ENCODE measurements at regions not wholly inside any gene's neighbourhood (a gene's known extent, or its start where the extent isn't known, plus 50 kb on each side); places are given as distances from the start of the nearest gene placed in this dataset.
"Not testable (repeated sequence)": the region's sequence is repeated elsewhere in the genome, so short reads cannot be mapped to it uniquely, and the experiment has no call there.

DNA sequence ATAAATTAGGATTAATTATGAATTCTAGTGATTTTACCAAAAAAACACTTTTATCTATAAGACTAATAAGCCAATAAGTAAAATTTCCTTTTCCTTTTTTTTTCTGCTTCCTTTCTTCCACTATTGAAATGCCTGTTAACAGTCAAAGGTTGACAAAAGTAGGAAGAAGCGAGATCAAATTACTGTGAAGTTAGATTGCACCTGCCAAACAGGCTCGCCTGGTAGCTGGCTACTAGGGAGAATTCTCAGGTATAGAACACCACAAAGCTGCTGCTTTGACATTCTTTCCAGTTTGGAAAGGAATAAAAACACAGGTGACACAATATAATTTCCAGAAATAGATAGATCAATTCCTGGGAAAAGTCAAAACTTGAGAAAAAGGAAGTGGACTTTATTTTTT, 749.0 kb downstream of the NSUN3 start:
- 0 out of 2 replicates have a peak, but pooled peaks cover 3% of the 10 kb centered on the region for H3K4me1 ChIP-seq (ENCODE audit: insufficient read depth, low read length)
- H3K9ac ChIP-seq (ENCODE audit: low read length), result no peak overlapping the region
- H2AFZ ChIP-seq (ENCODE audit: low read length), result no peak overlapping the region
- DNase-seq (peak; percentile 63), ATAC-seq (no peak)
- H3K9me3 ChIP-seq (ENCODE audit: low read length), result no peaks in the 10 kb centered on the region
- no peak overlapping the region for H3K27ac ChIP-seq (ENCODE audit: low read length)
- no peaks in the 10 kb centered on the region for H3K79me2 ChIP-seq (ENCODE audit: low read length)
- ChIA-PET CTCF (no interaction called here), POLR2A (ENCODE audit: unreplicated experiment) (no interaction called here)
- H3K4me3 ChIP-seq (ENCODE audit: low read length), result no peak overlapping the region
- TF ChIP-seq, protein P1, sequence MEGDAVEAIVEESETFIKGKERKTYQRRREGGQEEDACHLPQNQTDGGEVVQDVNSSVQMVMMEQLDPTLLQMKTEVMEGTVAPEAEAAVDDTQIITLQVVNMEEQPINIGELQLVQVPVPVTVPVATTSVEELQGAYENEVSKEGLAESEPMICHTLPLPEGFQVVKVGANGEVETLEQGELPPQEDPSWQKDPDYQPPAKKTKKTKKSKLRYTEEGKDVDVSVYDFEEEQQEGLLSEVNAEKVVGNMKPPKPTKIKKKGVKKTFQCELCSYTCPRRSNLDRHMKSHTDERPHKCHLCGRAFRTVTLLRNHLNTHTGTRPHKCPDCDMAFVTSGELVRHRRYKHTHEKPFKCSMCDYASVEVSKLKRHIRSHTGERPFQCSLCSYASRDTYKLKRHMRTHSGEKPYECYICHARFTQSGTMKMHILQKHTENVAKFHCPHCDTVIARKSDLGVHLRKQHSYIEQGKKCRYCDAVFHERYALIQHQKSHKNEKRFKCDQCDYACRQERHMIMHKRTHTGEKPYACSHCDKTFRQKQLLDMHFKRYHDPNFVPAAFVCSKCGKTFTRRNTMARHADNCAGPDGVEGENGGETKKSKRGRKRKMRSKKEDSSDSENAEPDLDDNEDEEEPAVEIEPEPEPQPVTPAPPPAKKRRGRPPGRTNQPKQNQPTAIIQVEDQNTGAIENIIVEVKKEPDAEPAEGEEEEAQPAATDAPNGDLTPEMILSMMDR (conservative IDR thresholded peaks at IDR 0.05; ENCODE audit: low read depth, low read length), result no peak
- TF ChIP-seq EZH2 (IDR thresholded peaks at IDR 0.05; ENCODE audit: low read length, unreplicated experiment), result no peak
- H3K4me2 ChIP-seq (ENCODE audit: low read length), result no peak overlapping the region
- no peaks in the 10 kb centered on the region for H3K27me3 ChIP-seq (ENCODE audit: low read length)
- H3K36me3 ChIP-seq (ENCODE audit: low read depth, low read length), result no peaks in the 10 kb centered on the region
- H4K20me1 ChIP-seq (ENCODE audit: low read length), result no peaks in the 10 kb centered on the region
- H3K9me2 ChIP-seq (replicated peaks; ENCODE audit: low read length), result no peaks in the 10 kb centered on the region
- BruUV-seq (replicated peaks), result no TSS peak
- no peaks in the 10 kb centered on the region for H3F3A ChIP-seq (ENCODE audit: low read length, unreplicated experiment)
- intact Hi-C loops (cut with micrococcal nuclease), result no loop called here

DNA sequence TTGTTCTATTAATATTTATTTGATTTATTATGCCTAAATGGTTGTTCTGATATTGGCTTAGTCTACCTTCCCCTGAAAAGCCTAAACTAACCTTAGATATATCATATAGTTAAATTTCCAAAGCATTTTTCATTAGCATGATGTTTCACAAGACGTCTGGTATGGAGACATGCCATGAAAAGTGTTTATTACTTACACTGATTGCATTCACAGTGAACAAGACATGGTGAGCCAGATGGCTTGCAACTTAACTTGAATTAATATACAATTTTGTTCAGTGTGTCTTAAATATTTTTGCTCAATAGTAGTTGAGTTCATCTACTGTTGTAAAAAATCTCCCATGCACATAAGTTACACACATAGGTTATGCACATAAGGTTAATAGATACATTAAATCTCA, 758.4 kb downstream of the NSUN3 start:
- Histone ChIP-seq H3K9ac (ENCODE audit: low read length) (no peak overlapping the region), H3K4me2 (ENCODE audit: low read length) (no peak overlapping the region), H3K9me2 (replicated peaks; ENCODE audit: low read length) (no peaks in the 10 kb centered on the region), H2AFZ (ENCODE audit: low read length) (no peak overlapping the region), H3F3A (ENCODE audit: low read length, unreplicated experiment) (no peaks in the 10 kb centered on the region), H3K27ac (ENCODE audit: low read length) (no peak overlapping the region), H3K27me3 (ENCODE audit: low read length) (no peaks in the 10 kb centered on the region), H3K79me2 (ENCODE audit: low read length) (no peaks in the 10 kb centered on the region), H3K4me3 (ENCODE audit: low read length) (no peak overlapping the region), H4K20me1 (ENCODE audit: low read length) (no peaks in the 10 kb centered on the region), H3K9me3 (ENCODE audit: low read length) (peaks cover 5% of the 10 kb centered on the region; the same call in 1 of the 2 replicates), H3K36me3 (ENCODE audit: low read depth, low read length) (no peaks in the 10 kb centered on the region), H3K4me1 (ENCODE audit: insufficient read depth, low read length) (0 out of 2 replicates have a peak, but pooled peaks cover 4% of the 10 kb centered on the region)
- intact Hi-C loops (cut with micrococcal nuclease), result no loop called here
- TF ChIP-seq EZH2 (IDR thresholded peaks at IDR 0.05; ENCODE audit: low read length, unreplicated experiment) (no peak), EZH2phosphoT487 (IDR thresholded peaks at IDR 0.05; ENCODE audit: borderline replicate concordance, low read length) (no peak)
- CTCF ChIA-PET, result no interaction called here
- POLR2A ChIA-PET (ENCODE audit: unreplicated experiment), result no interaction called here
- ATAC-seq (no peak), DNase-seq (no peak)
- BruUV-seq (replicated peaks), result no TSS peak

DNA sequence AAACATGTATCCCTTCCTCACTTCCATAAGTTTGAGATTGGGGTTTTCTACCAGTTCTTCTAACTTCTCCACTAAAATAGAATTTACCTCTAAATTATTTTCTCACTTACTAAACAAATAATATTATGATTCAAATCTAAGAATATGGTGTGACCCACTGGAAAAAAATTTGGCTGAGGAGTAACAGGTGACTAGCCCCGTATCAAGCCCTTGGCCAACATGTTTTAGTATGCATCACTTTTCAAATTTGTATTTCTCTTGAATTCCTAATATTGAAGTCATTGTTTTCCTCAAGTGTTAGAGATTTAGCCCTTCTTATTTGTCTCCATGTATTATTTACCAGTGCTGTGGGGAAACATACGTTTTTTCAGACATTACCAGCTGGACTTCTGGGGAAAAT, 759.4 kb downstream of the NSUN3 start:
- no peaks in the 10 kb centered on the region for H3K36me3 ChIP-seq (ENCODE audit: low read depth, low read length)
- TF ChIP-seq EZH2 (IDR thresholded peaks at IDR 0.05; ENCODE audit: low read length, unreplicated experiment), result no peak
- TF ChIP-seq EZH2phosphoT487 (IDR thresholded peaks at IDR 0.05; ENCODE audit: borderline replicate concordance, low read length), result no peak
- TF ChIP-seq, protein P1 (conservative IDR thresholded peaks at IDR 0.05; ENCODE audit: low read depth, low read length), result no peak
- H3K9me3 ChIP-seq (ENCODE audit: low read length), result peaks cover 5% of the 10 kb centered on the region; the same call in 1 of the 2 replicates
- 0 out of 2 replicates have a peak, but pooled peaks cover 4% of the 10 kb centered on the region for H3K4me1 ChIP-seq (ENCODE audit: insufficient read depth, low read length)
- no peak overlapping the region for H3K27ac ChIP-seq (ENCODE audit: low read length)
- no peak overlapping the region for H3K4me2 ChIP-seq (ENCODE audit: low read length)
- no peak overlapping the region for H3K4me3 ChIP-seq (ENCODE audit: low read length)
- no peaks in the 10 kb centered on the region for H3K9me2 ChIP-seq (replicated peaks; ENCODE audit: low read length)
- no peaks in the 10 kb centered on the region for H3K79me2 ChIP-seq (ENCODE audit: low read length)
- H3K27me3 ChIP-seq (ENCODE audit: low read length), result no peaks in the 10 kb centered on the region
- no peak overlapping the region for H3K9ac ChIP-seq (ENCODE audit: low read length)
- H3F3A ChIP-seq (ENCODE audit: low read length, unreplicated experiment), result no peaks in the 10 kb centered on the region
- H2AFZ ChIP-seq (ENCODE audit: low read length), result no peak overlapping the region
- peak; percentile 51 for ATAC-seq
- DNase-seq, result peak; percentile 58
- no TSS peak for BruUV-seq (replicated peaks)
- ChIA-PET POLR2A (ENCODE audit: unreplicated experiment) (no interaction called here), CTCF (no interaction called here)
- intact Hi-C loops (cut with micrococcal nuclease), result no loop called here
- no peaks in the 10 kb centered on the region for H4K20me1 ChIP-seq (ENCODE audit: low read length)

DNA sequence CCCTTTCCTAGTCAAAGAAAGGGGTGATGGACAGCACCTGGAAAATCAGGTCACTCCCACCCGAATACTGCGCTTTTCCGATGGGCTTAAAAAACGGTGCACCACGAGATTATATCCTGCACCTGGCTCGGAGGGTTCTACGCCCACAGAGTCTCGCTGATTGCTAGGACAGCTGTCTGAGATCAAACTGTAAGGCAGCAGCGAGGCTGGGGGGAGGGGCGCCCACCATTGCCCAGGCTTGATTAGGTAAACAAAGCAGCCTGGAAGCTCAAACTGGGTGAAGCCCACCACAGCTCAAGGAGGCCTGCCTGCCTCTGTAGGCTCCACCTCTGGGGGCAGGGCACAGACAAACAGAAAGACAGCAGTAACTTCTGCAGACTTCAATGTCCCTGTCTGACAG, 783.4 kb downstream of the NSUN3 start:
- H3K27me3 ChIP-seq (ENCODE audit: low read length); H3K4me1 ChIP-seq (ENCODE audit: insufficient read depth, low read length); H3K27ac ChIP-seq (ENCODE audit: low read length); intact Hi-C loops (cut with micrococcal nuclease); H3K9ac ChIP-seq (ENCODE audit: low read length); H3K4me3 ChIP-seq (ENCODE audit: low read length); H3K79me2 ChIP-seq (ENCODE audit: low read length); H3K9me3 ChIP-seq (ENCODE audit: low read length); POLR2A ChIA-PET (ENCODE audit: unreplicated experiment); ATAC-seq; H2AFZ ChIP-seq (ENCODE audit: low read length); H3K4me2 ChIP-seq (ENCODE audit: low read length); H3F3A ChIP-seq (ENCODE audit: low read length, unreplicated experiment); H4K20me1 ChIP-seq (ENCODE audit: low read length); H3K9me2 ChIP-seq (replicated peaks; ENCODE audit: low read length); BruUV-seq (replicated peaks); CTCF ChIA-PET; DNase-seq; H3K36me3 ChIP-seq (ENCODE audit: low read depth, low read length): not testable (repeated sequence)

Data from PC-3 (cell line).